GM04503 (cell line): ENCODE measurements at regions not wholly inside any gene's neighbourhood (a gene's known extent, or its start where the extent isn't known, plus 50 kb on each side); places are given as distances from the start of the nearest gene placed in this dataset.

ENCODE experiments used
- DNase-seq: peaks from one replicate; pipeline ENCODE4 v3.0.0-alpha.2; 2012; ENCODE audit warnings: low read depth

GRCh38 chr13:99642006-99642405, 140.7 kb downstream of the TM9SF2 start:
- no peak for DNase-seq

- no peak for DNase-seq
Observed at GRCh38 chr13:99640260-99640659, 139.0 kb downstream of the TM9SF2 start.

GRCh38 chr13:99639126-99639525, 137.9 kb downstream of the TM9SF2 start:
- no peak for DNase-seq

GRCh38 chr13:99636728-99637353, 135.6 kb downstream of the TM9SF2 start:
- DNase-seq, result no peak

DNA sequence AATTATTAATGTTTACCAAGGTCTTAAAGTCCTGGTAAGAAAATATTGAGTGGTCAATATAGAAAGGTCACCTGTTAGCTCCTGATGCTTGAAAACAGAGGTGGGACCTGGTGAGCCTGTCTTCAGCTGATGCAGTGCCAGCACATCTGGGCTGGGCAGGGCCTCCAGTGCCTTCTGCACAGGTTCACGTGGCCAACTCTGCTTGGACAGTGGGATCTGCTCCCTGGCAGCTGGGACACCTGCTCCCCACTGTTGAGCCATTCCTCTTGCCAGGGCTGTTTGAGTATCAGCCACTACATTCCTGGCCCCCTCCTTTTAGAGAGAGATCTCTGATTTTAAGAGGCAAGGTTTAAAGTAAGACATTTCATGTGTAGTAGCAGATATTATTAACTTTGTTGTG, 135.0 kb downstream of the TM9SF2 start:
- DNase-seq, result no peak

DNA sequence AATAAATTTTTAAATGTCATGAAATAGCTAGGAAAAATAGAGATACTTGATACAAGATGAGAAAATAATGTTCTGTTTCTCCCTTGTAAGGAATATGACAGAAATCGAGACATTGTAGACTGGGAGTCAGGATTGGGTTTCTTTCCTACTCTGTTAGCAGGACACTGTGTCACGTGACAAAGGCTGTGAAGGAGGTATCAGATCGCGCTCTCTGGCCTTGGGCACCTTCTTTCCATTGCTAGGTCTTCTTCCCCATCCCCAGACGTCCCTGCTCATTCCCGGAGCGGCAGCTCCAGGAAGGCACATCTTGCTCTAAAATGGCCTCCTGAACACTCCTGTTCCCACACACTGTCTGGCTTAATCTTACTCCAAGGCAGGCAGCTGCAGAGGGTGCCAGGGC, 133.4 kb downstream of the TM9SF2 start:
- DNase-seq, result no peak

GRCh38 chr13:99630269-99630898, 129.1 kb downstream of the TM9SF2 start:
- DNase-seq, result no peak

DNA sequence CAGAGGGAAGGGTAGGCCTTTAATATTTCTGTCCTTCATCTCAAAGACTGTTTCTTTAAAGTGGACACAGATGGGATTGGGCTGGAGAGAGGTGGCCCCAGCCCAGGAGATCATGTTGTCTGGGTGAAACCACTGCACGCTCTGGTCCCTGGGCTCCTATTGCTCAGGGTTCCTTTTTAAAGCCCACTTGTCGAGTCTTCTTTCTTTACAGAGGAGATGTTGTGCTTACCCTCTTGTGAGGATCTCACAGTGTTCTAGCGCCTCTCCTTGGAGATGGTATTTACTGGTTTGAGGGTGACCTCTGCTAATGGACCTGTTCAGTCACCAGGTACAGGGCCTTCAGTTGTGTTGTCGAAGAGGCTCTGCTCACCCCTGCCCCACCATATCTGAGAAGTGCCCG, 128.4 kb downstream of the TM9SF2 start:
- DNase-seq, result no peak

DNA sequence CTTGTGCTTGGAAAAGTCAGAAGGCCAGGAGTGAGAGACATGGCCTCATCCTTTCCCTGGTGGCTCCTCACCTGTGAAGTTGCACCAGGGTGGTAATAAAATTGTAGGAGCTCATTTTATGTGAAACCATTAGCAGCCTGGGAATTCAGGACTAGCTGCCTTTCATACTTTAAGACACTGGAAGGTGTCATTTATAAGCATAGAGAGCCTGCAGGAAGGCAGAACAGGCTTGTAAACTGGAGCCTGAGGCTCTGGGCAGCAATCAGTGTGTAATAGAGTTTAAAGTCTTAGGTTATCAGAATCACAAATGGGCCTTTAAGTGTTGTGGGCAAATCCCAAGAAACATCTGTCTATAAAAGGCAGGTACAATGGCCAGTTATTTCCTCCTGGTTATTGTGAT, 127.2 kb downstream of the TM9SF2 start:
- no peak for DNase-seq

DNA sequence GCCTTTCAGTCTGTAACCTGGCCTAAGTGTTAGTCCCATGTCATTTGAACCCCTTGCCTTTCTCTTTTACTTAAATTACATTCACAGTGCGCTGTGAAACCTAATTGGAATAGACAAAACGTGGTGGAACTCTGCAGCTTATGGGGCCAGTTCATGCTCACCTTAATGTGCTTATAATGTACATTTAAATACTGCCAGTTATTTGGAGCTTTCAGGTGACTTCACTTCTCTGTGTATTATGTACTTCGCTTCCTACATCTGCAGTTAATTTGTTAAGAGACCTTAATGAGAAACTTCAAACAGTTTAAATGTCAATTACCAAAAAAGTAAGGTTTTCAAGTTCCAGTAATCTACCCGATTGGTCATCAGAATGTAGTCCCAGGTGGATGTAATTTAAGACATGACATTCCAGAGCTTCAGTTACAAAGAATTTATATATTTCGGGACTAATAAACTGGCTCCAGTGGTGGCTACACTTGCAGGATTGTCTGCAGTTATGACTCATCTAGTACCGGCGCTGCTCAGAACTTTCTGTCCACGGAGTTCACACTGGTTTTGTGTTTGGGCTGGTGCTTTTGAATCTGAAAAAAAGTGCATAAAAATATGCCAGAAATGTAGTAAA, 125.3 kb downstream of the TM9SF2 start:
- no peak for DNase-seq

- DNase-seq, result no peak
Observed at GRCh38 chr13:99624936-99625540, 123.8 kb downstream of the TM9SF2 start.

DNA sequence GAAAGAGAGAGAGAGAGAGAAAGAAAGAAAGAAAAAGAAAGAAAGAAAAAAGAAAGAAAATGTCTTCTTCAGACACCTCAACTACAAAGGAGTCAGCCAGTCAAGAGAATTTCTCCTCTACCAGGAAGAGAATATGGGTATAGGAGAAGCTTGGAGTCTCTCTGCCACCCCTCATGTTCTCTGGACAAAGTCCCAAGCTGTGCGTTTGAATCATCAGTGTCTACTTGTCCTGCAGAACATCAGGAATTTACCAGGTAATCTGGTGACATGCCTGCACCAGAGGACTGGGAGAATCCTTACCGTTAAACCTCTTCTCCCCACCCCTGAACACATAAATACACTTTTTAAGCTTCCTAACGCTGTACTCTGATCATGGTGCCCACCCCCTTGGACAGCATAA, 119.5 kb downstream of the TM9SF2 start:
- DNase-seq, result no peak

DNA sequence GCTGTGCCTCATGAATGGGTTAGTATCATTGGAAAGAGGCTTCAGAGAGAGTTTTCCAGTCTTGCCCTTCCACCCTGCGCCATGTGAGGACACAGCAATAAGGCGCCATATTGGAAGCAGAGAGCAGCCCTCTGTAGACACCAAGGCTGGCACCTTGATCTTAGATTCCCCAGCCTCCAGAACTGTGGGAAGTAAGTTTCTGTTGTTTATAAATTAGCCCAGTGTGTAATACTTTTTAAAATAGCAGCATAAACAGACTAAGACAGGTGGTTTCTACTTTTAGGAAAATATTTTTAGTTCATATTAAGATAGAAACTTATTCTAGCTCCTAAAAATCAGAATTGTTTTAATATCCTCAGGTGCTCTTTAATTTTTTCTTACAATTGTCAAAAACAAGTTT, 117.9 kb downstream of the TM9SF2 start:
- DNase-seq, result no peak

DNA sequence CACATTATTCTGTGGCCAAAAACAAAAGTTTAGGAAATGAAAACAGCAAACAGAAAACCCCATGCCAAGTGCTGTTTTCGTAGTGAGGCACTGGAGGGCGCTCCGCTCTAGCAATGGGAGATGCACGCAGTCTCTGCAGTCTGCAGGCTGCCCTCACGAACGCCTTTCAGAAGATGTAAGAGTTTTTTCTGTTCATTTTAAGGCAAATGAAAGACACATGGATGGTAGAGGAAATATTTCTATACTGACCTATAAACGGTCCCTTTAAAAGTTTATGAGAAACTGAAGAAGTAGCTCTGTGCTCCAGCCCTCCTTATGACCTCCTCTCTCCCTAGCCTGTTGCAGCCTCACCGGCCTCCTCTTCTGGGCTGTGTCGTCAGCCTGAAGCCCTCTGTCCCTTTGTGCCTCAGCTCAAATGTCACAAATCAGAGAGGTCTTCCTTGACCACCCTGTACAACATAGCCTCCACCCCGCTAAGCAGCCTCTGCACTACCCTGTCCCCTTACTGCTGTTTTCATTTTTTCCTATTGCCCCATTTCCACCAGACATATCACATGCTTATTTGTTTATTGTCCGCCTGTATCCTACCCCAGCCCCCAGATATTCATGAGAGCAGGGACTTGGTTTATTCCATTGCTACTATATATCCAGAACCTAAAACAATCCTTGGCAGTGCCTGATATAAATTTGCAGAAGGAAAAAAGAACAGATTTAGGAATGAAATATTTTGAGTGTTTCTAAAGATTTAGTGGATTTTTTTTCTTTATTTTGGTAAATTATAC, 116.4 kb downstream of the TM9SF2 start:
- no peak for DNase-seq

- DNase-seq, result no peak
Observed at GRCh38 chr13:99614465-99614885, 113.2 kb downstream of the TM9SF2 start.
